ENCODE measurements at regions not wholly inside any gene's neighbourhood (a gene's known extent, or its start where the extent isn't known, plus 50 kb on each side); places are given as distances from the start of the nearest gene placed in this dataset.

DNA sequence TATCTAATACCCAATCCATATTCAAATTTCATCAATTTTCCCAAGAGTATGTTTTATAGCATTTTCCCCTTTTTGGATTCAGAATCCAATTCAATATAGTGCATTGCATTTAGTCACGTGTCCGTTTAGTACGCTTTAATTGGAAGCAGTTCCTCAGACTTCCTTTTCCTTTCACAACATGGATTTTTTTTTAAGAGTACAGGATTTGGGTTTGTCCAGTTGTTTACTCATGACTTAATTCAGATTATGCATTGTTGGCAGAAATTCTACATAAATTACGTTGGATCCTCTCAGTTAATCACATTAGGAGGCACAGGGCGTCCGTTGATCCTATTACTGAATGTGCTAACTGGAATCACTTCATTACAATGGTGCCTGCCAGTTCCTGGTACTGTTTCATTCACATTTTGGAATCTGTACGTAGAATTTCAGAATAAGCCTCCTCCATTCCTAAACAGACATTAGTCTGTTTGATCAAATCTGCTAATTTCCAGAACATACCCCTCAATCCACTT is 70.0 kb upstream of the ATIC start (continued):
- no peak for TF ChIP-seq FOXK2 (IDR thresholded peaks at IDR 0.05)
- TF ChIP-seq SPI1 (IDR thresholded peaks at IDR 0.05; ENCODE audit: borderline replicate concordance, insufficient read depth, low read depth, low read length), result no peak
- TF ChIP-seq ATF3 (IDR thresholded peaks at IDR 0.05; ENCODE audit: borderline replicate concordance, extremely low read depth, low read depth, low read length), result no peak
- no peak for TF ChIP-seq IKZF1 (conservative IDR thresholded peaks at IDR 0.05)
- TF ChIP-seq ZBTB4 (CRISPR knock-in tag; IDR thresholded peaks at IDR 0.05), result no peak
- no peak for TF ChIP-seq NR2C2 (IDR thresholded peaks at IDR 0.05; ENCODE audit: borderline replicate concordance, control insufficient read depth, insufficient read length, low read depth)
- no peak for TF ChIP-seq E2F4 (IDR thresholded peaks at IDR 0.05; ENCODE audit: low read depth, low read length)
- no peak for TF ChIP-seq MYB (IDR thresholded peaks at IDR 0.05; ENCODE audit: borderline replicate concordance, low read depth, low read length)
- TF ChIP-seq IKZF2 (IDR thresholded peaks at IDR 0.05), result no peak
